ENCODE measurements at regions not wholly inside any gene's neighbourhood (a gene's known extent, or its start where the extent isn't known, plus 50 kb on each side); places are given as distances from the start of the nearest gene placed in this dataset.
"Not testable (repeated sequence)": the region's sequence is repeated elsewhere in the genome, so short reads cannot be mapped to it uniquely, and the experiment has no call there.

DNA sequence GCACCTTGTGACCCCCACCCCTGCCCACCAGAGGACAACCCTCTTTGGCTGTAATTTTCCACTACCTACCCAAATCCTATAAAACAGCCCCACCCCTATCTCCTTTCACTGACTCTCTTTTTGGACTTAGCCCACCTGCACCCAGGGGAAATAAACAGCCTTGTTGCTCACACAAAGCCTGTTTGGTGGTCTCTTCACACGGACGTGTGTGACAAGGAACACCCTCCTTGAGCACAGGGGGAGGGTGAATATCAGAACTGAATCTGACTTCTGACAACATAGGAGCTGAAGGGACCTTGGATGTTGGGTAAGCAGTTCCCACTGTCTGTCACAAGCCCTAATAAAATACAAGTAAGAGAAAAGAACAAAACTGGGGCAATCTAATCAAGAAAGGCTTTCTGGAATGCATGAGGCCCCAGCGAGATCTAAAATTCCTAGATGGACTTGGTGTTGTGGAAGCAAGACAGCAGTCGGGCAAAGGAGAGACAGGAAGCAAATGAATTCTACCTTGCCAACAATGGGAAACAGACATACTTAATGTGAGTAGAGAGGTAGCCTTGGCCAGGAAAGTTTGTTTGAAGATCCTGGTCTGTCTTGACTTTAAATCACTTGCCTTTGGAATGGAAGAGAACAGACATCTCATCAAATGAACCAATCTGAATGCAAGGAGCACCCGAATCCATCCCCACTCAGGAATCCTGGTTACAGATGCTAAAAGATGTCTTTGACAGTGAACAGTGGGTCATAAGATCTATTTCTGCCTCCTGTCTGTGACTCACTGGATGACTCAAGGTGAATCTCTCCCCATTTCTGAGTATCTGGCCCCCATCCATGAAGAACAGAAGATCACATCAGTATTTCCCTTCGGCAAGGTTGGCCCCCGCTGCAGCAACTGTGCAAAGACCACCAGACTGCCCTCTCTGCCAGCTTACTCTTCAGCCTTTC, 53.3 kb downstream of the OLFML3 start:
- Mint-ChIP-seq H3K4me3 (no peak overlapping the region), H3K27ac (no peak overlapping the region), H3K36me3 (ENCODE audit: low read depth) (no peaks in the 10 kb centered on the region), H3K27me3 (ENCODE audit: low read depth, poor library complexity) (peaks cover 3% of the 10 kb centered on the region), H3K9me3 (no peaks in the 10 kb centered on the region), H3K4me1 (peaks cover 8% of the 10 kb centered on the region)
- TF ChIP-seq, protein P1, sequence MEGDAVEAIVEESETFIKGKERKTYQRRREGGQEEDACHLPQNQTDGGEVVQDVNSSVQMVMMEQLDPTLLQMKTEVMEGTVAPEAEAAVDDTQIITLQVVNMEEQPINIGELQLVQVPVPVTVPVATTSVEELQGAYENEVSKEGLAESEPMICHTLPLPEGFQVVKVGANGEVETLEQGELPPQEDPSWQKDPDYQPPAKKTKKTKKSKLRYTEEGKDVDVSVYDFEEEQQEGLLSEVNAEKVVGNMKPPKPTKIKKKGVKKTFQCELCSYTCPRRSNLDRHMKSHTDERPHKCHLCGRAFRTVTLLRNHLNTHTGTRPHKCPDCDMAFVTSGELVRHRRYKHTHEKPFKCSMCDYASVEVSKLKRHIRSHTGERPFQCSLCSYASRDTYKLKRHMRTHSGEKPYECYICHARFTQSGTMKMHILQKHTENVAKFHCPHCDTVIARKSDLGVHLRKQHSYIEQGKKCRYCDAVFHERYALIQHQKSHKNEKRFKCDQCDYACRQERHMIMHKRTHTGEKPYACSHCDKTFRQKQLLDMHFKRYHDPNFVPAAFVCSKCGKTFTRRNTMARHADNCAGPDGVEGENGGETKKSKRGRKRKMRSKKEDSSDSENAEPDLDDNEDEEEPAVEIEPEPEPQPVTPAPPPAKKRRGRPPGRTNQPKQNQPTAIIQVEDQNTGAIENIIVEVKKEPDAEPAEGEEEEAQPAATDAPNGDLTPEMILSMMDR (IDR thresholded peaks at IDR 0.05): no peak
- no peak for DNase-seq

DNA sequence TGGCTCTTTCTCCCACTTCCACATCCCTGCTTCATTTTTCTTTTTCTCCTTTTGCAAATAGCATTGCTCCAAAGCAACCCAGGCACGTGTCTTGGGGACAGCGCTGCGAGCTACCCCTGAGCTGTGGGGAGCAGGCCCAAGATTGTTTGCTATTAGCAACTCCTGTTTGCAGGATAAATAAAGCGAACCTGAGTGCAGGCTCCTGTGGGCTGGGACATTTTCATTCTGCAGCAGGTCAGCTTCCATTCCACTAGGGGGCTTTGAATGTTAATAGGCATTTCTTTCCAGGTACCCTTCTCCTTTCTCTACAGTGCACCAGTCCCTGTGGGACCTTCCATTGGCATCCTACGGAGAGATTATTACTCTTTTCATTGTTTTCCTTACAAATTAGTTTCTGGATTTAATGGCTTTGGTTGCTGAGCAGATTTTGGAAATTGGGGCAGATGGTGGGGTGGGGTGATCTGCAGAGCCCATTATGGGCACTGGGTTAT, 54.0 kb downstream of the OLFML3 start:
- no peak overlapping the region for H3K27ac Mint-ChIP-seq
- H3K4me1 Mint-ChIP-seq: peaks cover 9% of the 10 kb centered on the region
- H3K27me3 Mint-ChIP-seq (ENCODE audit: low read depth, poor library complexity): peaks cover 6% of the 10 kb centered on the region
- no peak for DNase-seq
- no peaks in the 10 kb centered on the region for H3K9me3 Mint-ChIP-seq
- TF ChIP-seq, protein P1 (IDR thresholded peaks at IDR 0.05): peak; percentile 56
- no peak overlapping the region for H3K4me3 Mint-ChIP-seq
- no peaks in the 10 kb centered on the region for H3K36me3 Mint-ChIP-seq (ENCODE audit: low read depth)

DNA sequence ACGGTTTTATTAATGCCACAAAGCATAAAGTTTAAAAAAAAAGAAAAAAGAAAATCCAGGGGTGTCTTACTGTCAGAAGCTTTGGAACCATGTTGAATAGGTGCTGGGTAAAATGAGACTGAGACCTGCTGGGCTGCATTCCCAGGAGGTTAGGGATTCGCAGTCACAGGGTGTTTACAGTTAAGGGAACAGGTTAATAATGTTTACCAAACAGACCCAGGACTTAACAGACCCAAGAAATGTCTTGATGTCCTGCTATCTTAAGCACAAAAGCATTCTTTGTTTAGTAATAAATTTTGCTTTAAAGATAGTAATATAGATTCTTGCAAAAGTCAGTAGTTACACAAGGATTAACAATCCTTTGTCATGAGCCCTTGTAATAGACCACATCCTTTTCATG, 54.7 kb downstream of the OLFML3 start:
- no peaks in the 10 kb centered on the region for H3K9me3 Mint-ChIP-seq
- no peaks in the 10 kb centered on the region for H3K36me3 Mint-ChIP-seq (ENCODE audit: low read depth)
- DNase-seq: no peak
- TF ChIP-seq, protein P1 (IDR thresholded peaks at IDR 0.05): no peak
- no peak overlapping the region for H3K27ac Mint-ChIP-seq
- H3K27me3 Mint-ChIP-seq (ENCODE audit: low read depth, poor library complexity): peaks cover 12% of the 10 kb centered on the region
- H3K4me3 Mint-ChIP-seq: no peak overlapping the region
- H3K4me1 Mint-ChIP-seq: peaks cover 9% of the 10 kb centered on the region

- DNase-seq: no peak
- peaks cover 13% of the 10 kb centered on the region for H3K27me3 Mint-ChIP-seq (ENCODE audit: low read depth, poor library complexity)
- TF ChIP-seq, protein P1 (IDR thresholded peaks at IDR 0.05): no peak
- H3K36me3 Mint-ChIP-seq (ENCODE audit: low read depth): no peaks in the 10 kb centered on the region
- H3K4me1 Mint-ChIP-seq: peaks cover 9% of the 10 kb centered on the region
- H3K4me3 Mint-ChIP-seq: no peak overlapping the region
- no peak overlapping the region for H3K27ac Mint-ChIP-seq
- no peaks in the 10 kb centered on the region for H3K9me3 Mint-ChIP-seq
These were observed 55.5 kb downstream of the OLFML3 start for GRCh38 chr1:114034567-114035303.

DNA sequence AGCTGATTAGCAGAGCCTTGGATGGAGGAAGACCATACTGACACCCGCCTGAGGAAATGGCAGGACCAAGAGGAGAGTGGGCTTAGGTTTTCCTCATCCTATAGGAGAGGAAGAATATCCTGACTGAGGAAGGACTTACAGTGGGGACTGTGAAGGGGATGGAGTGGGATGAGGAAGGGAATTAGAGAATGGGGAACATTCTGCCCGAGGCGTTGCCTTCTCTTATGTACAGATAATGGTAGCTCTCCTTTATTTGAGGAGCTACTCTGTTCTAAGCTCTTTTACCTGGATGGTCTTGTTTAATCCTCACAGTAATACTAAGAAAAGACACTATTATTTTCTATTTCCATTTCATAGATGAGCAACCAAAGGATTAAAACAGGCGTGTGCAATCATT, 56.0 kb downstream of the OLFML3 start:
- no peaks in the 10 kb centered on the region for H3K36me3 Mint-ChIP-seq (ENCODE audit: low read depth)
- H3K4me1 Mint-ChIP-seq: peaks cover 9% of the 10 kb centered on the region
- no peak overlapping the region for H3K4me3 Mint-ChIP-seq
- H3K27ac Mint-ChIP-seq: no peak overlapping the region
- no peak for DNase-seq
- no peaks in the 10 kb centered on the region for H3K9me3 Mint-ChIP-seq
- H3K27me3 Mint-ChIP-seq (ENCODE audit: low read depth, poor library complexity): peaks cover 15% of the 10 kb centered on the region
- TF ChIP-seq, protein P1 (IDR thresholded peaks at IDR 0.05): no peak

GRCh38 chr1:114036841-114037630, 57.8 kb downstream of the OLFML3 start:
- not testable (repeated sequence) for DNase-seq; H3K4me3 Mint-ChIP-seq; H3K27ac Mint-ChIP-seq; H3K9me3 Mint-ChIP-seq; H3K36me3 Mint-ChIP-seq (ENCODE audit: low read depth)
- H3K27me3 Mint-ChIP-seq (ENCODE audit: low read depth, poor library complexity): peaks cover 15% of the 10 kb centered on the region
- H3K4me1 Mint-ChIP-seq: peaks cover 18% of the 10 kb centered on the region

Data from nephron progenitor cell (in vitro differentiated cells).